ENCODE measurements at regions not wholly inside any gene's neighbourhood (a gene's known extent, or its start where the extent isn't known, plus 50 kb on each side); places are given as distances from the start of the nearest gene placed in this dataset.

DNA sequence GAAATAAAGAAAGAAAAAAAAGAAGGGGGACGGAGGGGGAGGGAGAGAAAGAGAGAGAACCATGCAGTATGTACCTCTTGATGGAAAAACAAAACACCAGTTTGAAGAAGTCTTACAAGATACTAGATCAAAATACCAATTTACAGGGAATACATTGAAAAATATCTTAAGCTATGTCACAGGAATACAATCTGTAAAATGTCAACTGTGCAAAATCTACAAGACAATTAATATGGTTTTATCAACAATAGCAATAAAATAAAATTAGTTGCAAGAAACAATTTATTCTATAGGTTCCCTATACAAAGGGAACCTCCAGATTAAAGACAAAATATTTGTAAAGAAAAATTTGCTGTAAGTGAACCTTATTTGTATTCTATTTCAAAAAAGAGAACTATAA, 98.3 kb upstream of the CABCOCO1 start:
- WGBS = no CpG with 5 or more reads among the region's 1 CpG
- Histone ChIP-seq H3K36me3 (ENCODE audit: control insufficient read depth in 1 of 2, insufficient read depth in 2 of 2, low read depth in 1 of 2, low read length in 2 of 2) (no peaks in the 10 kb centered on the region), H2BK120ac (ENCODE audit: low read depth, low read length) (no peak overlapping the region), H3K27ac (ENCODE audit: low read length, poor library complexity, severe bottlenecking) (no peak overlapping the region), H3K4me2 (ENCODE audit: low read length, poor library complexity, severe bottlenecking) (no peak overlapping the region), H3K14ac (ENCODE audit: low read length in 2 of 2) (no peak overlapping the region), H3K23ac (ENCODE audit: low read length in 2 of 2) (no peak overlapping the region), H3K4ac (ENCODE audit: low read depth in 1 of 2, low read length in 2 of 2) (no peak overlapping the region), H3K18ac (ENCODE audit: low read depth in 1 of 2, low read length in 2 of 2) (no peak overlapping the region), H3K9me3 (ENCODE audit: control insufficient read depth, low read length) (peaks cover 10% of the 10 kb centered on the region), H2BK5ac (ENCODE audit: low read depth, low read length, poor library complexity, severe bottlenecking) (no peak overlapping the region), H3K4me1 (ENCODE audit: control insufficient read depth, insufficient read depth, low read depth, low read length) (no peaks in the 10 kb centered on the region), H2AFZ (ENCODE audit: low read depth, low read length) (no peak overlapping the region), H3K9ac (ENCODE audit: low read length) (no peak overlapping the region), H3K27me3 (ENCODE audit: control insufficient read depth in 1 of 2, insufficient read depth in 1 of 2, low read length in 2 of 2) (no peaks in the 10 kb centered on the region), H4K8ac (ENCODE audit: low read length) (no peak overlapping the region), H2AK5ac (ENCODE audit: low read length, severe bottlenecking) (no peak overlapping the region), H2BK15ac (ENCODE audit: low read depth, poor library complexity, severe bottlenecking) (no peak overlapping the region), H4K91ac (ENCODE audit: low read length) (no peak overlapping the region), H2BK12ac (ENCODE audit: low read length in 2 of 2) (no peak overlapping the region), H3K79me1 (replicated peaks; ENCODE audit: low read length, poor library complexity, severe bottlenecking) (no peaks in the 10 kb centered on the region), H3K4me3 (ENCODE audit: insufficient read depth in 1 of 2, low read depth in 1 of 2, low read length in 2 of 2) (no peak overlapping the region)
- no peak for DNase-seq

DNA sequence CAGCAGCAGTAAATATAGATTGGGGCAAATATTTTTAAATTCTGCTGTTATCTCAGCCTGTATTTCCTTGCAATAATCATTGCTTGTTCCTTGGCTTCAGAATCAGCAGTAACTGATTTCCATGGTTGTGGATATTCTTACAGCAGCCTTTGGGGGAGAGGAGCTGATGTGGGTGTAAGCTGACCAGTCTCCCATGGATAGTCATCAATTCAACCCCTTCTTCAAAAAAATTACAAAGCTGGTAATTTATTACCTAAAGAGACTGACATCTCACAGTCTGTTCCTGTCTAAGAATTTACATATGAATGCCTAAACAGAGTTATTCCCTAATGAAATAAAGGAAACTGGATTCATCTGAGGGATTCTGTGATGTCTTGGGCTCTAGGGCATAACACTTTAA, 103.1 kb upstream of the CABCOCO1 start:
- no peak overlapping the region for H3K4me3 ChIP-seq (ENCODE audit: insufficient read depth in 1 of 2, low read depth in 1 of 2, low read length in 2 of 2)
- no peak overlapping the region for H4K8ac ChIP-seq (ENCODE audit: low read length)
- H3K27me3 ChIP-seq (ENCODE audit: control insufficient read depth in 1 of 2, insufficient read depth in 1 of 2, low read length in 2 of 2) = no peaks in the 10 kb centered on the region
- no peak overlapping the region for H2BK120ac ChIP-seq (ENCODE audit: low read depth, low read length)
- no peaks in the 10 kb centered on the region for H3K36me3 ChIP-seq (ENCODE audit: control insufficient read depth in 1 of 2, insufficient read depth in 2 of 2, low read depth in 1 of 2, low read length in 2 of 2)
- no peak overlapping the region for H2BK5ac ChIP-seq (ENCODE audit: low read depth, low read length, poor library complexity, severe bottlenecking)
- no peak for DNase-seq
- H2AFZ ChIP-seq (ENCODE audit: low read depth, low read length) = no peak overlapping the region
- H3K9me3 ChIP-seq (ENCODE audit: control insufficient read depth, low read length) = peaks cover 4% of the 10 kb centered on the region
- no peak overlapping the region for H3K9ac ChIP-seq (ENCODE audit: low read length)
- H2BK12ac ChIP-seq (ENCODE audit: low read length in 2 of 2) = no peak overlapping the region
- no peaks in the 10 kb centered on the region for H3K79me1 ChIP-seq (replicated peaks; ENCODE audit: low read length, poor library complexity, severe bottlenecking)
- H3K4me2 ChIP-seq (ENCODE audit: low read length, poor library complexity, severe bottlenecking) = no peak overlapping the region
- no peak overlapping the region for H3K4ac ChIP-seq (ENCODE audit: low read depth in 1 of 2, low read length in 2 of 2)
- H2AK5ac ChIP-seq (ENCODE audit: low read length, severe bottlenecking) = no peak overlapping the region
- H4K91ac ChIP-seq (ENCODE audit: low read length) = no peak overlapping the region
- H3K23ac ChIP-seq (ENCODE audit: low read length in 2 of 2) = no peak overlapping the region
- H2BK15ac ChIP-seq (ENCODE audit: low read depth, poor library complexity, severe bottlenecking) = no peak overlapping the region
- H3K4me1 ChIP-seq (ENCODE audit: control insufficient read depth, insufficient read depth, low read depth, low read length) = no peaks in the 10 kb centered on the region
- no peak overlapping the region for H3K18ac ChIP-seq (ENCODE audit: low read depth in 1 of 2, low read length in 2 of 2)
- no peak overlapping the region for H3K27ac ChIP-seq (ENCODE audit: low read length, poor library complexity, severe bottlenecking)
- no peak overlapping the region for H3K14ac ChIP-seq (ENCODE audit: low read length in 2 of 2)

- Histone ChIP-seq H3K27ac (ENCODE audit: low read length, poor library complexity, severe bottlenecking) (no peak overlapping the region), H3K9ac (ENCODE audit: low read length) (no peak overlapping the region), H2BK12ac (ENCODE audit: low read length in 2 of 2) (no peak overlapping the region), H4K8ac (ENCODE audit: low read length) (no peak overlapping the region), H3K27me3 (ENCODE audit: control insufficient read depth in 1 of 2, insufficient read depth in 1 of 2, low read length in 2 of 2) (no peaks in the 10 kb centered on the region), H3K4me3 (ENCODE audit: insufficient read depth in 1 of 2, low read depth in 1 of 2, low read length in 2 of 2) (no peak overlapping the region), H2BK120ac (ENCODE audit: low read depth, low read length) (no peak overlapping the region), H2AK5ac (ENCODE audit: low read length, severe bottlenecking) (no peak overlapping the region), H3K9me3 (ENCODE audit: control insufficient read depth, low read length) (peaks cover 4% of the 10 kb centered on the region), H3K4ac (ENCODE audit: low read depth in 1 of 2, low read length in 2 of 2) (no peak overlapping the region), H2BK15ac (ENCODE audit: low read depth, poor library complexity, severe bottlenecking) (no peak overlapping the region), H3K18ac (ENCODE audit: low read depth in 1 of 2, low read length in 2 of 2) (no peak overlapping the region), H3K79me1 (replicated peaks; ENCODE audit: low read length, poor library complexity, severe bottlenecking) (no peaks in the 10 kb centered on the region), H3K4me1 (ENCODE audit: control insufficient read depth, insufficient read depth, low read depth, low read length) (no peaks in the 10 kb centered on the region), H3K4me2 (ENCODE audit: low read length, poor library complexity, severe bottlenecking) (no peak overlapping the region), H2BK5ac (ENCODE audit: low read depth, low read length, poor library complexity, severe bottlenecking) (no peak overlapping the region), H4K91ac (ENCODE audit: low read length) (no peak overlapping the region), H3K23ac (ENCODE audit: low read length in 2 of 2) (no peak overlapping the region), H2AFZ (ENCODE audit: low read depth, low read length) (no peak overlapping the region), H3K14ac (ENCODE audit: low read length in 2 of 2) (no peak overlapping the region), H3K36me3 (ENCODE audit: control insufficient read depth in 1 of 2, insufficient read depth in 2 of 2, low read depth in 1 of 2, low read length in 2 of 2) (no peaks in the 10 kb centered on the region)
- no peak for DNase-seq
- WGBS = 93% methylated on average over 3 of the region's 3 CpGs
Observed at GRCh38 chr10:61558188-61558587, 104.5 kb upstream of the CABCOCO1 start.

- no peak overlapping the region for H2BK15ac ChIP-seq (ENCODE audit: low read depth, poor library complexity, severe bottlenecking)
- H2AFZ ChIP-seq (ENCODE audit: low read depth, low read length) = no peak overlapping the region
- H3K9me3 ChIP-seq (ENCODE audit: control insufficient read depth, low read length) = no peaks in the 10 kb centered on the region
- H3K14ac ChIP-seq (ENCODE audit: low read length in 2 of 2) = no peak overlapping the region
- no peak overlapping the region for H3K4me2 ChIP-seq (ENCODE audit: low read length, poor library complexity, severe bottlenecking)
- H2BK12ac ChIP-seq (ENCODE audit: low read length in 2 of 2) = no peak overlapping the region
- H3K4me3 ChIP-seq (ENCODE audit: insufficient read depth in 1 of 2, low read depth in 1 of 2, low read length in 2 of 2) = no peak overlapping the region
- no peaks in the 10 kb centered on the region for H3K27me3 ChIP-seq (ENCODE audit: control insufficient read depth in 1 of 2, insufficient read depth in 1 of 2, low read length in 2 of 2)
- no peak for DNase-seq
- WGBS = 93% methylated on average over 4 of the region's 5 CpGs
- no peaks in the 10 kb centered on the region for H3K4me1 ChIP-seq (ENCODE audit: control insufficient read depth, insufficient read depth, low read depth, low read length)
- no peak overlapping the region for H2AK5ac ChIP-seq (ENCODE audit: low read length, severe bottlenecking)
- H3K9ac ChIP-seq (ENCODE audit: low read length) = no peak overlapping the region
- H3K23ac ChIP-seq (ENCODE audit: low read length in 2 of 2) = no peak overlapping the region
- no peak overlapping the region for H3K4ac ChIP-seq (ENCODE audit: low read depth in 1 of 2, low read length in 2 of 2)
- H2BK5ac ChIP-seq (ENCODE audit: low read depth, low read length, poor library complexity, severe bottlenecking) = no peak overlapping the region
- no peak overlapping the region for H2BK120ac ChIP-seq (ENCODE audit: low read depth, low read length)
- H4K8ac ChIP-seq (ENCODE audit: low read length) = no peak overlapping the region
- H4K91ac ChIP-seq (ENCODE audit: low read length) = no peak overlapping the region
- no peaks in the 10 kb centered on the region for H3K79me1 ChIP-seq (replicated peaks; ENCODE audit: low read length, poor library complexity, severe bottlenecking)
- H3K27ac ChIP-seq (ENCODE audit: low read length, poor library complexity, severe bottlenecking) = no peak overlapping the region
- no peak overlapping the region for H3K18ac ChIP-seq (ENCODE audit: low read depth in 1 of 2, low read length in 2 of 2)
- H3K36me3 ChIP-seq (ENCODE audit: control insufficient read depth in 1 of 2, insufficient read depth in 2 of 2, low read depth in 1 of 2, low read length in 2 of 2) = no peaks in the 10 kb centered on the region
Observed at GRCh38 chr10:61554925-61555324, 101.7 kb upstream of the TMEM26 start.

Measured in mesenchymal stem cell (in vitro differentiated cells and primary cell).